Gastrocnemius medialis (tissue), 4 donors: ENCODE measurements at regions not wholly inside any gene's neighbourhood (a gene's known extent, or its start where the extent isn't known, plus 50 kb on each side); places are given as distances from the start of the nearest gene placed in this dataset.

Experiments
- ATAC-seq, 2 donors: fragments of 150-250 bp; one replicate each; pipeline ENCODE4 v1.9.1; 2016
- DNase-seq, 2 donors: peaks; one replicate each; pipeline ENCODE4 v3.0.0-alpha.2; 2019
- H3K27ac ChIP-seq, 4 donors: fragments of 200-600 bp; sonication (generic); 1 replicate in 1 of 4; 2 replicates in 3 of 4; pipeline ENCODE4 v1.5.1; 2016 to 2018; ENCODE audit warnings: mild to moderate bottlenecking in 2 of 4, moderate library complexity in 1 of 4
- H3K27me3 ChIP-seq, 3 donors: fragments of 200-600 bp; sonication (generic) in 2 of 3; 1 replicate in 1 of 3; 2 replicates in 2 of 3; pipeline versions ENCODE4 v1.5.1 to v1.6.0; 2016 to 2019; ENCODE audit warnings: mild to moderate bottlenecking in 1 of 3, moderate library complexity in 1 of 3
- H3K36me3 ChIP-seq, 2 donors: fragments of 200-600 bp; sonication (generic) in 1 of 2; one replicate each; pipeline ENCODE4 v1.5.1; 2017 to 2018
- H3K4me1 ChIP-seq, 2 donors: fragments of 200-600 bp; sonication (generic) in 1 of 2; one replicate each; pipeline ENCODE4 v1.5.1; 2016 to 2017; ENCODE audit warnings: mild to moderate bottlenecking in 2 of 2
- H3K4me3 ChIP-seq, 4 donors: fragments of 200-600 bp; sonication (generic) in 3 of 4; 1 replicate in 1 of 4; 2 replicates in 3 of 4; pipeline ENCODE4 v1.5.1; 2016 to 2019; ENCODE audit warnings: mild to moderate bottlenecking in 2 of 4
- H3K9me3 ChIP-seq, 3 donors: fragments of 200-600 bp; sonication (generic) in 2 of 3; 1 replicate in 1 of 3; 2 replicates in 2 of 3; pipeline ENCODE4 v1.5.1; 2016 to 2019
- CTCF ChIP-seq, 5 experiments: fragments of 450-650 bp in 3 of 5; fragments of 200-600 bp in 2 of 5; sonication (generic) in 2 of 5; IDR thresholded peaks in 4 of 5; conservative IDR thresholded peaks in 1 of 5; 1 replicate in 4 of 5; 2 replicates in 1 of 5; pipeline ENCODE4 v1.5.1; 2016 to 2019; ENCODE audit warnings: antibody characterized with exemption in 5 of 5, mild to moderate bottlenecking in 3 of 5, moderate library complexity in 3 of 5
- POLR2A ChIP-seq, 2 donors: fragments of 450-650 bp; IDR thresholded peaks; one replicate each; pipeline ENCODE4 v1.6.1; 2017; ENCODE audit warnings: antibody characterized with exemption in 2 of 2, mild to moderate bottlenecking in 2 of 2, moderate library complexity in 2 of 2
- in situ Hi-C, 4 donors: fragments of 200-750 bp; cut with MboI; loops; one replicate each; pipeline versions ENCODE4 v1.15.0 to v1.8.0; 2017; ENCODE audit warnings: low sequenced_read_pairs in 4 of 4
- intact Hi-C: fragments of 100-400 bp; cut with DNase I; formaldehyde crosslinking; loops from one replicate; pipeline ENCODE4 v1.15.1; 2023; ENCODE audit warnings: low total_unique reads

DNA sequence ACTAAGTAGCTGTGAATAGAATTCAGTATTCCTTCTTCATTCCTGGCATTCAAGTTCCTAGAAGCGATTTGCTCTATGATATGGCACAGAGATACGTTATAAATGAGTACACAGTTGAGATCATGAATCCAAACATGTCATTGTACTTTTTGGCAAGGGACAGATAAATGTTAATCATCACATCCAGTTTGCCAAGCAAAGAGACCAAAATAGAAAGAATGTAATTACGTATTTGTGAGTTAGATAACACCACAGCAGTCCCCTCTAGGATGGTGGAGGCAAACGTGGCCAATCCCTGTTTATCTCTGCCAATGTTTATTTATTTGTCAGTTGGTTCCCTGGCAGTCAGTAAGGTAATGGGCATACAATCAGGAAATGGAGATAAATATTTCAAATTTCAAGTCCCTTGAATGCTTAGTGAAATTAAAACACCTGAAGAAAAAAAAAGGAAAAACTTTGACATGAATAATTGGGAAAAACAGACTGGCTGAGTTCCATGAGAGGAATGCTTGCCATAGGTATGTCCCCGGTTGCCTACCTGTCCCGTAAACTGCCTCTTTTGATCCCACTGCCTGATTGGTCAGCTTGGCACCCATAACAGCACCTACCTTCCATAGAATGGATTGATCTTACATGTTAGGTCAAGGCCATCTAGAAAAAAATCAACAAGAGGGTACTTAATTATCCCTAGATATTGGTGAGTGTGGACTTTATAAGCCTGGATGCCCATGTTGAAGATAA lies 451.1 kb upstream of the NETO1 start:
- TF ChIP-seq CTCF (IDR thresholded peaks at IDR 0.05 in 4 of 5, conservative IDR thresholded peaks at IDR 0.05 in 1 of 5) (no peak), POLR2A (IDR thresholded peaks at IDR 0.05) (no peak)
- no peak for DNase-seq
- intact Hi-C loops, result no loop called here
- no peak for ATAC-seq
- in situ Hi-C loops, result no loop called here
- no peaks in the 10 kb centered on the region for H3K36me3 ChIP-seq
- no peaks in the 10 kb centered on the region for H3K27me3 ChIP-seq
- H3K27ac ChIP-seq, result no peak overlapping the region
- no peaks in the 10 kb centered on the region for H3K4me1 ChIP-seq
- no peak overlapping the region for H3K4me3 ChIP-seq
- H3K9me3 ChIP-seq, result no peaks in the 10 kb centered on the region

DNA sequence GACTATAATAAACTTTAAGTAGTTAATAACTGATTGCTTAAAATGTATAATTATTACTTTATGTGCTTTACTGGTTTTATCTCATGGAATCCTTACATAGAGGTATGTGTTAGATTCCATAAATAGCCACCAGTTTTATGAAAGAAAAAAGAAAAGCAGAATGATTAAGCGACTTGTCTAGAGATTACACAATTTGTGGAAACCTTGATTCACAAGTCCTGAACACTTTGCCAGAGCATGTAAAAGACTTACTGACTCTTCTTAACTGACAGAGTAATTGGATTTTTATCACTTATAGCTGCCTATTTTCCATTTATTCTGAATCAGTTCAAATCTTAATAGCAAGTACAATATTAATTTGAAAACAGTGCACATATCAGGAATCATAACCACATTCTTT lies 448.7 kb upstream of the NETO1 start:
- H3K9me3 ChIP-seq, result no peaks in the 10 kb centered on the region
- no peaks in the 10 kb centered on the region for H3K4me1 ChIP-seq
- no peaks in the 10 kb centered on the region for H3K27me3 ChIP-seq
- no peak for TF ChIP-seq POLR2A (IDR thresholded peaks at IDR 0.05)
- TF ChIP-seq CTCF (IDR thresholded peaks at IDR 0.05 in 4 of 5, conservative IDR thresholded peaks at IDR 0.05 in 1 of 5), result no peak
- intact Hi-C loops (no loop called here), in situ Hi-C loops (no loop called here)
- H3K27ac ChIP-seq, result no peak overlapping the region
- H3K4me3 ChIP-seq, result no peak overlapping the region
- DNase-seq (no peak), ATAC-seq (no peak)
- no peaks in the 10 kb centered on the region for H3K36me3 ChIP-seq

DNA sequence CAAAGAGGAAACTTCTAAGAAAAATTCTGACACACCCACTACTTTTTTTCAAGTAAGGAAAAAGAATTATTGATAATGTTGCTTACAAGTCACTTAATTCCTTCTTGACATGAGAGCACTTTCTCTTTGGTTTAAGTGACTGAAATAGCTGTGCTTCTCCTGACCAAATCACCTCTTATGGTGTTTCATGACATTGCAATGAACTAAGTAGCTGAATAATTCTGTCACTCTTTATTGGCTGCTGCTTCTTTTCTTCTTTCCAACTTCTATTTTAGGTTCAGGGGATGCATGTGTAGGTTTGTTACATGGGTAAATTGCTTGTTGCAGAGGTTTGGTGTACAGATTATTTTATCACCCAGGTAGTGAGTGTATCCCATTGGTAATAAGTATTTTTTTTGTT lies 447.6 kb upstream of the NETO1 start:
- TF ChIP-seq CTCF (IDR thresholded peaks at IDR 0.05 in 4 of 5, conservative IDR thresholded peaks at IDR 0.05 in 1 of 5) (no peak), POLR2A (IDR thresholded peaks at IDR 0.05) (no peak)
- no peak overlapping the region for H3K27ac ChIP-seq

GRCh38 chr18:73313476-73313875 lies 445.7 kb upstream of the NETO1 start:
- ATAC-seq, result no peak
- Histone ChIP-seq H3K27me3 (no peaks in the 10 kb centered on the region), H3K9me3 (no peaks in the 10 kb centered on the region), H3K27ac (no peak overlapping the region), H3K4me3 (no peak overlapping the region), H3K36me3 (no peaks in the 10 kb centered on the region), H3K4me1 (no peaks in the 10 kb centered on the region)
- no peak for DNase-seq
- TF ChIP-seq CTCF (IDR thresholded peaks at IDR 0.05 in 4 of 5, conservative IDR thresholded peaks at IDR 0.05 in 1 of 5), result no peak
- TF ChIP-seq POLR2A (IDR thresholded peaks at IDR 0.05), result no peak
- intact Hi-C loops (no loop called here), in situ Hi-C loops (no loop called here)

More for the DNA sequence above, 447.6 kb upstream of the NETO1 start:
- DNase-seq (no peak), ATAC-seq (no peak)
- intact Hi-C loops, result no loop called here
- in situ Hi-C loops, result no loop called here
- H3K27me3 ChIP-seq, result no peaks in the 10 kb centered on the region
- H3K4me1 ChIP-seq, result no peaks in the 10 kb centered on the region
- H3K36me3 ChIP-seq, result no peaks in the 10 kb centered on the region
- no peaks in the 10 kb centered on the region for H3K9me3 ChIP-seq
- no peak overlapping the region for H3K4me3 ChIP-seq

DNA sequence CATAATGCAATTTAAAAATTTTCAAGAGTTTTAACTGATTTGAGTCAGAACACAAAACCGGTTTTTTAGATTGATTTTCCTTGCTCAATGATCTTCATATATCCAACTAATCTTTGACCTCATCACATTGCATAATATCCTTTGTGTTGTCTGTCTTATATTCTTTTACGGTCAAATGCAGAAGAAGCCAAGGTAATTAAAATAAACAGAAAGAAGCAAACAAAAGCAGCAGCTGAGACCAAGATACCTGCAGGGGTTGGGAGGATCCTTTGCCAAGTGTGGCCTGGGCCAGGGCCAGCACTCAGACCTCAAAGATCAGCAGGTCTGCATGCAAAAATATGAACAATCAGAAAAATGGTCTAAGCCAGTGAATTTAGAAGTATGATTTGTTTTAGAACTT lies 428.9 kb upstream of the NETO1 start:
- Histone ChIP-seq H3K4me1 (no peaks in the 10 kb centered on the region), H3K27me3 (no peaks in the 10 kb centered on the region), H3K36me3 (no peaks in the 10 kb centered on the region), H3K27ac (no peak overlapping the region), H3K4me3 (no peak overlapping the region), H3K9me3 (no peaks in the 10 kb centered on the region)
- DNase-seq (no peak), ATAC-seq (no peak)
- no peak for TF ChIP-seq POLR2A (IDR thresholded peaks at IDR 0.05)
- intact Hi-C loops, result no loop called here
- in situ Hi-C loops, result loop anchor here in 1 of 4 donors (25.0 kb wide), 1 partner anchor 109 kb away; no protein-coding TSS in a partner anchor
